Hepatocyte (in vitro differentiated cells): ENCODE measurements at regions not wholly inside any gene's neighbourhood (a gene's known extent, or its start where the extent isn't known, plus 50 kb on each side); places are given as distances from the start of the nearest gene placed in this dataset.

Experiments used
- DNase-seq: peaks from one replicate; pipeline ENCODE4 v3.0.0-alpha.2; 2016; ENCODE audit warnings: low spot score
- H2AFZ ChIP-seq: fragments of 200-600 bp; sonication (generic); 2 replicates; pipeline ENCODE4 v1.6.0; 2016; ENCODE audit warnings: antibody characterized with exemption, mild to moderate bottlenecking
- H3K27ac ChIP-seq: fragments of 200-600 bp; sonication (generic); 2 replicates; pipeline ENCODE4 v1.5.1; 2016; ENCODE audit warnings: mild to moderate bottlenecking
- H3K27me3 ChIP-seq: fragments of 200-600 bp; sonication (generic); 2 replicates; pipeline ENCODE4 v1.6.1; 2016
- H3K36me3 ChIP-seq: fragments of 200-600 bp; sonication (generic); replicated peaks from 2 replicates; pipeline ENCODE4 v1.5.1; 2016; ENCODE audit warnings: low read depth; ENCODE audit not compliant: insufficient read depth
- H3K4me1 ChIP-seq: fragments of 200-600 bp; sonication (generic); 2 replicates; pipeline ENCODE4 v1.5.1; 2016; ENCODE audit warnings: mild to moderate bottlenecking, moderate library complexity; ENCODE audit not compliant: insufficient read depth
- H3K4me2 ChIP-seq: fragments of 200-600 bp; sonication (generic); 2 replicates; pipeline ENCODE4 v1.6.0; 2016
- H3K4me3 ChIP-seq: fragments of 200-600 bp; sonication (generic); 2 replicates; pipeline ENCODE4 v1.5.1; 2016; ENCODE audit warnings: mild to moderate bottlenecking
- H3K79me2 ChIP-seq: fragments of 200-600 bp; sonication (generic); 2 replicates; pipeline ENCODE4 v1.6.0; 2017; ENCODE audit warnings: mild to moderate bottlenecking
- H3K9me2 ChIP-seq: fragments of 200-600 bp; sonication (generic); replicated peaks from 2 replicates; pipeline ENCODE4 v1.6.0; 2017; ENCODE audit warnings: mild to moderate bottlenecking; ENCODE audit not compliant: insufficient read depth
- H3K9me3 ChIP-seq: fragments of 200-600 bp; sonication (generic); 2 replicates; pipeline ENCODE4 v1.5.1; 2016; ENCODE audit warnings: low read depth, mild to moderate bottlenecking
- H4K20me1 ChIP-seq: fragments of 200-600 bp; sonication (generic); 2 replicates; pipeline ENCODE4 v1.6.0; 2016; ENCODE audit warnings: mild to moderate bottlenecking; ENCODE audit not compliant: insufficient read depth, poor library complexity, severe bottlenecking
- CTCF ChIP-seq: fragments of 200-600 bp; sonication (generic); IDR thresholded peaks from 2 replicates; pipeline ENCODE4 v1.5.1; 2016; ENCODE audit warnings: antibody characterized with exemption, mild to moderate bottlenecking; ENCODE audit not compliant: poor library complexity
- EZH2 ChIP-seq: fragments of 200-600 bp; sonication (generic); IDR thresholded peaks from 2 replicates; pipeline ENCODE4 v1.6.1; 2016; ENCODE audit warnings: antibody characterized with exemption, mild to moderate bottlenecking, borderline replicate concordance
- EZH2phosphoT487 ChIP-seq: fragments of 200-600 bp; sonication (generic); IDR thresholded peaks from one replicate; pipeline ENCODE4 v1.6.1; 2018; ENCODE audit warnings: antibody characterized with exemption, mild to moderate bottlenecking, low read depth, moderate library complexity; ENCODE audit not compliant: unreplicated experiment, severe bottlenecking
- WGBS: methylation state at CpG from one replicate; pipeline ENCODE4 v1.1.6; 2016; ENCODE audit warnings: low lambda C conversion rate; ENCODE audit errors: missing lambda C conversion rate; 5-methylcytosine and 5-hydroxymethylcytosine counted together

GRCh38 chr2:67091681-67092080 lies 305.5 kb upstream of the ETAA1 start:
- TF ChIP-seq EZH2phosphoT487 (no peak), EZH2 (no peak), CTCF (no peak)
- Histone ChIP-seq H3K9me3 (no peaks in the 10 kb centered on the region), H3K36me3 (no peaks in the 10 kb centered on the region), H4K20me1 (no peaks in the 10 kb centered on the region), H3K4me3 (no peak overlapping the region), H2AFZ (no peak overlapping the region), H3K4me1 (no peaks in the 10 kb centered on the region), H3K27me3 (no peaks in the 10 kb centered on the region), H3K9me2 (no peaks in the 10 kb centered on the region), H3K27ac (no peak overlapping the region), H3K79me2 (no peaks in the 10 kb centered on the region), H3K4me2 (no peak overlapping the region)
- DNase-seq, result no peak

- 48% methylated on average over 7 of the region's 7 CpGs for WGBS
Observed at GRCh38 chr2:67095121-67095520, 302.0 kb upstream of the ETAA1 start.

GRCh38 chr2:67096886-67097285 lies 300.2 kb upstream of the ETAA1 start:
- no peak overlapping the region for H3K4me2 ChIP-seq
- H3K4me3 ChIP-seq, result no peak overlapping the region
- no peaks in the 10 kb centered on the region for H4K20me1 ChIP-seq
- H2AFZ ChIP-seq, result no peak overlapping the region
- DNase-seq, result no peak
- H3K27me3 ChIP-seq, result no peaks in the 10 kb centered on the region
- no peaks in the 10 kb centered on the region for H3K79me2 ChIP-seq
- no peaks in the 10 kb centered on the region for H3K9me2 ChIP-seq
- H3K4me1 ChIP-seq, result no peaks in the 10 kb centered on the region
- no peak for TF ChIP-seq EZH2
- TF ChIP-seq CTCF, result no peak
- TF ChIP-seq EZH2phosphoT487, result no peak
- no peaks in the 10 kb centered on the region for H3K36me3 ChIP-seq
- H3K27ac ChIP-seq, result no peak overlapping the region
- no peaks in the 10 kb centered on the region for H3K9me3 ChIP-seq

More at GRCh38 chr2:67095121-67095520, 302.0 kb upstream of the ETAA1 start:
- peak; percentile 7 for DNase-seq
- H3K9me3 ChIP-seq, result no peaks in the 10 kb centered on the region
- H3K79me2 ChIP-seq, result no peaks in the 10 kb centered on the region
- no peaks in the 10 kb centered on the region for H4K20me1 ChIP-seq
- peak overlapping the region; percentile 39 for H3K4me2 ChIP-seq
- no peaks in the 10 kb centered on the region for H3K27me3 ChIP-seq
- TF ChIP-seq CTCF (no peak), EZH2 (no peak), EZH2phosphoT487 (no peak)
- no peak overlapping the region for H2AFZ ChIP-seq
- H3K27ac ChIP-seq, result no peak overlapping the region
- H3K4me3 ChIP-seq, result no peak overlapping the region
- H3K9me2 ChIP-seq, result no peaks in the 10 kb centered on the region
- no peaks in the 10 kb centered on the region for H3K36me3 ChIP-seq
- H3K4me1 ChIP-seq, result no peaks in the 10 kb centered on the region

- Histone ChIP-seq H3K9me2 (no peaks in the 10 kb centered on the region), H3K27me3 (no peaks in the 10 kb centered on the region), H3K4me2 (no peak overlapping the region), H3K4me3 (no peak overlapping the region), H3K27ac (no peak overlapping the region), H4K20me1 (no peaks in the 10 kb centered on the region), H2AFZ (no peak overlapping the region), H3K79me2 (no peaks in the 10 kb centered on the region), H3K9me3 (no peaks in the 10 kb centered on the region), H3K36me3 (no peaks in the 10 kb centered on the region), H3K4me1 (no peaks in the 10 kb centered on the region)
- no peak for DNase-seq
- TF ChIP-seq CTCF, result no peak
- TF ChIP-seq EZH2, result no peak
Observed at GRCh38 chr2:67103157-67103556, 294.0 kb upstream of the ETAA1 start.
